ENCODE measurements at regions not wholly inside any gene's neighbourhood (a gene's known extent, or its start where the extent isn't known, plus 50 kb on each side); places are given as distances from the start of the nearest gene placed in this dataset.

GRCh38 chr21:32829504-32829903, 57.9 kb upstream of the PAXBP1 start:
- TF ChIP-seq EZH2 (IDR thresholded peaks at IDR 0.05) (no peak), POLR2AphosphoS5 (IDR thresholded peaks at IDR 0.05; ENCODE audit: borderline replicate concordance, low read depth, low read length) (no peak), FOXP2 (optimal IDR thresholded peaks at IDR 0.05; ENCODE audit: control extremely low read depth, extremely low read length, insufficient read depth) (no peak)

Data from SK-N-MC (cell line).